GM19351 (cell line): ENCODE measurements at regions not wholly inside any gene's neighbourhood (a gene's known extent, or its start where the extent isn't known, plus 50 kb on each side); places are given as distances from the start of the nearest gene placed in this dataset.
"Not testable (repeated sequence)": the region's sequence is repeated elsewhere in the genome, so short reads cannot be mapped to it uniquely, and the experiment has no call there.

ENCODE experiments used
- ATAC-seq: cut with Tn5 transposase; IDR thresholded peaks from one replicate; pipeline ENCODE4 v1.9.1; 2021; ENCODE audit warnings: mild to moderate bottlenecking, moderate library complexity; ENCODE audit not compliant: unreplicated experiment

DNA sequence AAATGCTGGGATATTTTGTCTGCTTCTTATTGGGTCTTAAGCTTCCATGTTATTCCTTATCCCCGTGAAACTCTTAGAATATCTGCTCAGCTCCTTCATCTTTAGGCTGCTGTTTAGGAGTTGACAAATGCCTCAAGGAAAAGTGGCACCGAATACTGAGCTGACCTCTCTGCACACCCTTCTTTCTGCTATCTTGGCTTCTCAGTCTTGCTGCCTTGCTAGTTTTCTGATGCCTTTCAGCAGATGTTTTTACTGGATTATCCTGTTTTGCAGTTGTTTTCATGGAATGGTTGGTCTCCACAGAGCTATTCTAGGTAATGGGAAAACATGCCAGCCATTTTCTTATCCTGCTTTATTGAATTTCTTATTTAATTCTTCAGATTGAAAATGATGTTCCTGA lies 86.3 kb downstream of the GYPE start:
- ATAC-seq, result no peak

DNA sequence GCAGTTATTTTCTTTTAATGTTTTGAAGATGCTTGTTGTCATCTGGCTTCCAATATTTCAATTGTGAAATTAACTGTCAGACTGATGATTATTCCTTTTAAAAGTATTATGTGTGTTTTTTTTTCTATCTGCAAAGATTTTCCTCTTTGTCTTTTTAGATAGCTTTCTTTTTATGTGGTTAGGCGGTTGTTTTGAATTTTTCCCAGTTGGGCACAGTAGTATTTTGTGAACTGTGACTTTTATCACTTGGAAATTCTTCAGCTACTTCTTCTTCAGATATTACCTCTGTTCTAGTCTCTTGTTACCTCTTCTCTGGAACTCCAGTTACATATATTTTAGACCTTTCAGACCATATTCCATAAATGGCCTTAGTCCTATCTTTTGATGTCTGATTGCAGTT lies 87.5 kb downstream of the GYPE start:
- not testable (repeated sequence) for ATAC-seq

DNA sequence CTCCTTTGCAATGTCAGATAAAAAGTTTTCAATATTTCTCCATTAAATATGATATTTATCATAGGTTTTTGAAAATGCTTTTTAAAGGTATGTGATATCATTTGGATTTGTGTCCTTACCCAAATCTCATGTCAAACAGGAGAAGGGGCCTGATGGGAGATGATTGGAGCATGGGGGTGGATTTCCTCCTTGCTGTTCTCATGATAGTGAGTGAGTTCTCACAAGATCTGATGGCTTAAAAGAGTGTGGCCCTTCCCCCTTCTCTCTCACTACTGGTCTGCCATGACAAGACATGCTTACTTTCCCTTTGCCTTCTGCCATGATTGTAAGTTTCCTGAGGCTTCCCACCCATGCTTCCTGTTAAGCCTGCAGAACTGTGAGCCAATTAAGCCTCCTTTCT lies 90.0 kb downstream of the GYPE start:
- not testable (repeated sequence) for ATAC-seq

DNA sequence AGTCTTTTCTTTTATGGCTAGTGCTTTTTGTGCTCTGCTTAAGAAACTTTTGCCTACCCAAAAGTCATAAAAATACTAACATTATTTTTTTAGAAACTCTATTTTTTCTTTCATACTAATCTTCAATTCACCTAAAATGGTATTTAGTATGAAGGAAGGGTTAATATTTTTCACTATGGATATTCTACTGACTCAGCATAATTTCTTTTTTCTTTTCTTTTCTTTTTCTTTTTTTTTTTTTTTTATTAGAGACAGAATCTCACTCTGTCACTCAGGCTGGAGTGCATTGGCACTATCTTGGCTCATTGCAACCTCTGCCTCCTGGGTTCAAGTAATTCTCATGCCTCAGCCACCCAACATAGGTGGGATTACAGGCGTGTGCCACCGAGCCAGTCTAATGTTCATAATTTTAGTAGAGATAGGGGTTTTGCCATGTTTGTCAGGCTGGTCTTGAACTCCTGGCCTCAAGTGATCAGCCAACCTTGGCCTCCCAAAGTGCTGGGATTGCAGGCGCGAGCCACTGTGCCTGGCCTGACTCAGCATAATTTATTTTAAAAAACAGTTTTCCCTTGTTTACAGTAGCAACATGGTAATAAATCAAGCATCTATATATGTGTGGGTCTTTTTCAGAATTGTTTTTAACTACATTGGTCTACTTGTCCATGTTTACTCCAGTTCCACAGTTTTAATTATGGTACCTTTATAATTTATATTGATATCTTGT lies 91.8 kb downstream of the GYPE start:
- ATAC-seq, result not testable (repeated sequence)

DNA sequence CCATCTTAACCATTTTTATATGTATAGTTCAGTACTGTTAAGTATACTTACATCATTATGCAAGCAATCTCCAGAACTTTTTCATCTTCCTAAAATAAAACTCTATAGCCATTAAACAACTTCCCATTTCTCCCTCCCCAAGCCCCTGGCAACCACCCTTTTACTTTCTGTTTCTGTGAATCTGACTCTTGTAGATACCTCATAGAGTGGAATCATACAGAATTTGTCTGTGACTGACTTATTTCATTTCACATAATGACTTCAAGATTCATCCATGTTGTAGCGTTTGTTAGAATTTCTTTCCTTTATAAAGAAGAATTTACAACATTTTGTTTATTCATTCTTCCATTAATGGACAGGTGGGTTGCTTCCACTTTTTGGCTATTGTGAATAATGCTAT lies 91.2 kb upstream of the FREM3 start:
- not testable (repeated sequence) for ATAC-seq

DNA sequence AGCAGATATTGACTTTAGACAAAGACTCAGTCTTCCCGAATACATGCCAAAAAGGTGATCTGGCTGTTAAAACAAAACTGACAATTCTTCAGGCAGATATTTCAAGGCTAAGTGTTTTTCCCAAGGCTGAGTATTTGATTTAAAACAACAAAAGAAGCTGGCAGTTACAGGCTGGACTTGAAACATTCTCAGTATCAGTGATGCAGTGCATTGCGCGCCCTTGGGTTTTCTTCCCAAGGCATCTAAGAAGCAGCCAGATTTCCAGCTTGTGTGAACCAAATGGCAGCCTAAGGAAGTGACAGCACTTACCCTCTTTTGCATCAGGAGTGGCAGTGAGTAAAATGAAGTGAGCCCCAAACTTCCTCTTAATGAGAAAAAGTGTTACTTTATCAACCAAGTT lies 90.0 kb upstream of the FREM3 start:
- ATAC-seq, result not testable (repeated sequence)

DNA sequence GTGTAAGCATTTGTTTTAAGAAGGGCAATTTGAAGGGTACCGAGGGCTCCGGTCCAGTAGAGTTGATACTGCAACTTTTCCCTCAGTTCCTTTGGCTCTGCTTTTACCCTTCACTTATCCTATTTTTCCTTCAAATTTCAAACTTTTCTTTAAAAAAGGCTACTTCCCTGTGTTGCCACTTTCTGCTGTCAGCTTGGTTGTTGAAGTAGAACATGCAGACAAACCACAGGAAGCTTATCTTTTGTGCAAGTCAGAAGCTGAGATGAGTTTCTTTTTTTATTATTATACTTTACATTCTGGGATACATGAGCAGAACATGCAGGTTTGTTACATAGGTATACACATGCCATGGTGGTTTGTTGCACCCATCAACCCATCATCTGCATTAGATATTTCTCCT lies 89.1 kb upstream of the FREM3 start:
- ATAC-seq, result not testable (repeated sequence)

DNA sequence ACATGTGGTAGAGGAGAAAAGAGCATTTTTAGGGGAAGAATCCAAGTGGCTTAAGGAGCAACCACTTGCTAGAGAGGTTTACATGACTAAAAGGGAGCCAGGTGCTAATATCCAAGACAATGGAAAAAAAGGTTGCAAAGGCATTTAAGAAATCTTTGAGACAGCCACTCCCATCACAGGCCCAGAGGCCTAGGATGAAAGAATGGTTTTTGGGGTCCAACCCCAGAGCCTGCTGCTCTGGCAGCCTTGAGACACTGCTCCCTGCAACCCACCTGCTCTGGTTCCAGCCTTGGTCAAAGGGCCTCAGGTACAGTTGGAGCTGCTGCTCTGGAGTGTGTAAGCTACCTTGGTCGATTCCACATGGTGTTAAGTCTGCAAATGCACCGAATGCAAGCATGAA lies 84.1 kb upstream of the FREM3 start:
- no peak for ATAC-seq

DNA sequence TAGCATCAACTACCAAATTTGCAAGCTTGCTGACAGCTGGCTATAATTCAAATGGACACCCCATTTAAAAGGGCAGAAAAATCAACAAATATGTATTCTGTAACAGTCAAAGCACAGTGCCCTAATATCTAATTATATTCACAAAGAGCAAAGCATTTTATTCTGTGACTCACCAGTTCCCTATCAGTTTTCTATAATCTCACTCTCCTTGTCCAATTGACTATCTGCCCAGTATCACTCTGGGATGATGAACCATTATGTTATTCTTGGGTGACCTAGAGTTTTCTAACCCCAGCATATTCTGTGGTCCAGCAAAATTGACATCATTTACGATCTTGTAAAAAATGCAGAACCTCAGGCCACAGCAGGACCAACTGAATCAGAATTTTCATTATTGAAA lies 82.0 kb upstream of the FREM3 start:
- ATAC-seq, result no peak

DNA sequence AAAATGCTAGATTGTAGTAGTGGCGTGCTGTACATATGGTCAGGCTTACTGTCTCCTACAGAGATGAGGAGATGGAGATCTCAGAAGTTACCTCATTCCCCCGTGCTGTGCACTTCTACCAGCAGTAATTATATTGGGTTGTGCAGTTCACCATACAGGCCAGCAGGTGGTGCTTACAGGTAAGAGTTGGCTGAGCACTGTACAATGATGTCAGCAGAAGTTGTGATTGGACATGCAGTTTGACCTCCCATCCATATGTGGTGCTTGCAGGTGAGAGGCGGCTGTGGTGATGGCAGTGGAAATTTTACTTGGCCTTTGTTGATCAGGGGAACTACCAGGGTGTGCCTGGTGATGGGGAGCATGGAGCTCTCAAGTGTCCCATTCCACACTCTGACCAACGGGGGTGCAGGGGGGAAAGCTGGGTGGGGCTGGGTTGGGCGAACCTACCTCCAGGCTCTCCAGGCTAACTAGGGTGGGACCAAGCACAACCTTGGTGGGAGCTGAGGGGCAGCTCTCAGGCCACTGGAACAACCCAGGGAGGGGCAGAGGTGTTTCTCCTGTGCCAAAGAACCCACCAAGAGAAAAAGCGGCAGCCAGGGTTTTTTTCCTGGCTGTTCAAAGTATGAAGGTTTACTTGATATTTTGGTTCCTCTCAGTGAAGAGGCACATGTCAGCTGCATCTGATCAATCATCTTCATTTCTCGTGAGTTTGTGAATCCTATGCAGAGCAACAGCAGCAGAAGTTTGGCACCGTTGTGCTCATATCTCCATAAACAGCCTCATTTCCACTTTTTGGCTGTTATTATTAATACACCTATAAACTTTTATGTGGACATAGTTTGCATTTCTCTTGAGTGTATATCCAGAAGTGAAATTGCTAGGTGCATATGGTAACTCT lies 73.8 kb upstream of the FREM3 start:
- ATAC-seq, result peak; percentile 100

DNA sequence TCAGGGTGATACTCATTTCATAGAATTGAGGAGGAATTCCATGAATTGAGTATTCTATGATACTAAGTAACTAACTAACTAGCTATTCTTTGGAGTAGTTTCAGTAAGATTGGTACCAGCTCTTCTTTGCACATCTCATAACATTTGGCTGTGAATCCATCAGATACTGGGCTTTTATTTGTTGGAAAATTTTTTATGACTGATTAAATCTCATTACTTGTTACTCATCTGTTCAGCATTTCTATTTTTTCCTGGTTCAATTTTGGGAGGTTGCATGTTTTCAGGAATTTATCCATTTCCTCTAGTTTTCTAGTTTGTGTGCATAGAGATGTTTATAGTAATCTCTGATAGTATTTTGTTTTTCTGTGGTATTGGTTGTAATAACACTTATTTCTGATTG lies 70.8 kb upstream of the FREM3 start:
- ATAC-seq, result no peak

DNA sequence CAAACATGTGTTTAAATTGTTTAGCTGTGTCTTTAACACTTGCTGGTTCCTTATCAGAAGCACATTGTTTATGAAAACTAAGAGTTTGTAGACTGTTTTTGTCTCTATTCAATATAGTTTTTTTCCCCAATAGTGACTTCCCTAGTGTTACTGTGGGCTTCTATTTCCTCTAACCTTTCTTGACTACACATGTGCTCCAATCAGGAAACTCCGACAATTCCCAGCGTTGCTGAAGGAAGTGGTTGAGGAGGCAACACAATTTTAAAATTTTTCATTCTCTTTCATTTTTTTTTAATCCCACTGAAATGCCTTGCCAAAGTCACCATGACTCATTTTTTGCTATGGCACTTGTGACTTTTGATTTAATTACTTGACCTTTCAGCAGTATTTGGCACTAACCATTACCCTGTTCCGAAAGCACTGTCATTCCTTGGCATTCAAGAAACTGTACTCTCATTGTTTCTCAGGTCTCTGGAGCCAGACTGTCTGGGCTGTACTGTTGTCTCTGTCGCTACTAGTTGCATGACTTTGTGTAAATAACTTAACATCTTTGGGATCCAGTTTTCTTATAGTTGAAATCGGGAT lies 67.6 kb upstream of the FREM3 start:
- no peak for ATAC-seq

DNA sequence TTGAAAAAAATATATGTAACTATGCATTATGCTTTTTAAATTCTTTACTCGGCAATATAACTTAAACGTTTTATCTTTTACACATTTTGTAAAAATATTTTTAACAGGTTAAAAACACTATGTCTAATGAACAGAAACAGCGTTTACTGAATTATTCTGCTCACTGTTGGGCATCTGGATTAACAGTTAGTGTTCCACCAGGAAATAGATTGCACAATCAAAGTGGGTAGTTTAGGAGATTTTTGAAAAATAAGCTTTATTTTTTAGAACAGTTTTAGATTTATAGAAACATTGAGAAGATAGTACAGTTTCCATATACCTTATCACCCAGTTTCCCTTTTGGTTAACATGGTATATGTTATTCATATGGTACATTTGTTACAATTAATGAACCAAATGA lies 63.1 kb upstream of the FREM3 start:
- ATAC-seq, result no peak

DNA sequence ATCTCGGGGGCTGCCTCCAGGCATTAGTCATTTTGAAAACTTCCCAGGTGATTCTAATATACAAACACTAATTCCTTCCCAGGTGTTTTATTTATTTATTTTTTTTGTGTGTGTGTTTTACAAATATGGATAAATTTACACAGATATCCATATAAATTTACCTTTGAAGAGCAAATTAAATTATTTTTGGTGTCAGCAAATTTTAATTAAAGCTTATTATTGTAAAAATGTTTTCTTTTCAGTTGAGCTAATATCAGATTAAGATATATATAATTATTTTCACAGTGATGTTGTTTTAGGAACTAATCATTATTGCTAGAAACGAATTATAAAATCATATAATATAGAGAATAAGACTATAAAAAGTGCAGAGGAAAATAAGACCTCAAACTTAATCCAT lies 62.0 kb upstream of the FREM3 start:
- ATAC-seq, result no peak
